Neuron (in vitro differentiated cells): ENCODE measurements at regions not wholly inside any gene's neighbourhood (a gene's known extent, or its start where the extent isn't known, plus 50 kb on each side); places are given as distances from the start of the nearest gene placed in this dataset.

Experiments used
- H2AFZ ChIP-seq: one replicate; pipeline ENCODE4 v1.6.1; 2013; ENCODE audit warnings: low read depth, mild to moderate bottlenecking, inconsistent platforms, low read length, moderate library complexity
- H3K27me3 ChIP-seq: one replicate; pipeline ENCODE4 v1.6.1; 2013; ENCODE audit warnings: low read length; ENCODE audit not compliant: insufficient read depth
- H3K36me3 ChIP-seq: one replicate; pipeline ENCODE4 v1.6.1; 2013; ENCODE audit warnings: low read length; ENCODE audit not compliant: insufficient read depth
- H3K4me1 ChIP-seq: one replicate; pipeline ENCODE4 v1.6.1; 2013; ENCODE audit warnings: low read length; ENCODE audit not compliant: insufficient read depth
- H3K4me3 ChIP-seq: 2 replicates; pipeline ENCODE4 v1.5.1; 2013; ENCODE audit warnings: mild to moderate bottlenecking, low read length, moderate library complexity
- H3K9me3 ChIP-seq: one replicate; pipeline ENCODE4 v1.6.1; 2013; ENCODE audit warnings: low read length

GRCh38 chr6:134523903-134524650 lies 206.2 kb upstream of the SGK1 start:
- H3K36me3 ChIP-seq, result no peaks in the 10 kb centered on the region
- no peak overlapping the region for H3K4me3 ChIP-seq
- H2AFZ ChIP-seq, result no peak overlapping the region
- H3K9me3 ChIP-seq, result no peaks in the 10 kb centered on the region
- peaks cover 6% of the 10 kb centered on the region for H3K4me1 ChIP-seq
- H3K27me3 ChIP-seq, result no peaks in the 10 kb centered on the region

GRCh38 chr6:134523051-134523450 lies 205.1 kb upstream of the SGK1 start:
- H2AFZ ChIP-seq, result no peak overlapping the region
- peaks cover 6% of the 10 kb centered on the region for H3K4me1 ChIP-seq
- H3K36me3 ChIP-seq, result no peaks in the 10 kb centered on the region
- H3K27me3 ChIP-seq, result no peaks in the 10 kb centered on the region
- H3K9me3 ChIP-seq, result no peaks in the 10 kb centered on the region
- H3K4me3 ChIP-seq, result no peak overlapping the region

GRCh38 chr6:134521116-134521501 lies 203.2 kb upstream of the SGK1 start:
- Histone ChIP-seq H2AFZ (no peak overlapping the region), H3K4me3 (no peak overlapping the region), H3K9me3 (no peaks in the 10 kb centered on the region), H3K36me3 (no peaks in the 10 kb centered on the region), H3K27me3 (no peaks in the 10 kb centered on the region), H3K4me1 (peaks cover 4% of the 10 kb centered on the region)

GRCh38 chr6:134520181-134521115 lies 202.5 kb upstream of the SGK1 start:
- no peaks in the 10 kb centered on the region for H3K9me3 ChIP-seq
- H3K4me1 ChIP-seq, result peaks cover 4% of the 10 kb centered on the region
- no peaks in the 10 kb centered on the region for H3K27me3 ChIP-seq
- no peak overlapping the region for H2AFZ ChIP-seq
- H3K36me3 ChIP-seq, result no peaks in the 10 kb centered on the region
- H3K4me3 ChIP-seq, result no peak overlapping the region

- Histone ChIP-seq H3K4me3 (no peak overlapping the region), H3K4me1 (peaks cover 4% of the 10 kb centered on the region), H2AFZ (no peak overlapping the region)
Observed at GRCh38 chr6:134519465-134519864, 201.6 kb upstream of the SGK1 start.

GRCh38 chr6:134517868-134518267 lies 200.0 kb upstream of the SGK1 start:
- no peak overlapping the region for H3K4me3 ChIP-seq
- H3K9me3 ChIP-seq, result no peaks in the 10 kb centered on the region
- H2AFZ ChIP-seq, result no peak overlapping the region
- peaks cover 4% of the 10 kb centered on the region for H3K4me1 ChIP-seq
- no peaks in the 10 kb centered on the region for H3K27me3 ChIP-seq
- H3K36me3 ChIP-seq, result no peaks in the 10 kb centered on the region

More at GRCh38 chr6:134519465-134519864, 201.6 kb upstream of the SGK1 start:
- Histone ChIP-seq H3K27me3 (no peaks in the 10 kb centered on the region), H3K9me3 (no peaks in the 10 kb centered on the region), H3K36me3 (no peaks in the 10 kb centered on the region)

DNA sequence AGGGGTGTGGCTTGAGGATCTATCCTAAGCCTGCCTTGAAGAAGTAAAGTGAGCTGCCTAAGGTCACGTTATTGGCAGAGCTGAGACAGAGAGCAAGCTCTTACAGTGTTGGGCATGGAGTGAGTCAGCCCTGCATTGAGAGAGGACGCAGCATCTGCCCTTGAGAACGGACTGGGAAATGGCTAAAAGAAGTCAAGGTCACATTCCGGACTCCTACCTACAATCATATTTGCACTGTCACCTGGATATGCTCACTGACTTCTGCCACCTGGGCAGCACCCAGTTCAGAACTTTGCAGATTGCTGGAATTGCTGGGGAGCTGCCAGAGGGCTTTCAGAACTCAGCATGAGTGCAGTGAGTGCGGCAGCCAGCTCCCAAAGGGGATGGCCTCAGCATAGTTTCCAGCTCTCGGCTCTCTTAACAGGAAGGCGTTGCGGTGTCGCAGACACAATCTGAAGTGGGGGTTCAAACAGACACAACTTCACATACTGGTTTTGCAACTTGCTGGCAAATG lies 199.3 kb upstream of the SGK1 start:
- Histone ChIP-seq H3K4me1 (peaks cover 4% of the 10 kb centered on the region), H2AFZ (no peak overlapping the region), H3K4me3 (no peak overlapping the region), H3K36me3 (no peaks in the 10 kb centered on the region), H3K27me3 (no peaks in the 10 kb centered on the region), H3K9me3 (no peaks in the 10 kb centered on the region)

GRCh38 chr6:134516582-134516981 lies 198.7 kb upstream of the SGK1 start:
- H3K4me1 ChIP-seq, result peaks cover 4% of the 10 kb centered on the region
- no peaks in the 10 kb centered on the region for H3K9me3 ChIP-seq
- no peak overlapping the region for H3K4me3 ChIP-seq
- no peaks in the 10 kb centered on the region for H3K36me3 ChIP-seq
- no peak overlapping the region for H2AFZ ChIP-seq
- no peaks in the 10 kb centered on the region for H3K27me3 ChIP-seq

DNA sequence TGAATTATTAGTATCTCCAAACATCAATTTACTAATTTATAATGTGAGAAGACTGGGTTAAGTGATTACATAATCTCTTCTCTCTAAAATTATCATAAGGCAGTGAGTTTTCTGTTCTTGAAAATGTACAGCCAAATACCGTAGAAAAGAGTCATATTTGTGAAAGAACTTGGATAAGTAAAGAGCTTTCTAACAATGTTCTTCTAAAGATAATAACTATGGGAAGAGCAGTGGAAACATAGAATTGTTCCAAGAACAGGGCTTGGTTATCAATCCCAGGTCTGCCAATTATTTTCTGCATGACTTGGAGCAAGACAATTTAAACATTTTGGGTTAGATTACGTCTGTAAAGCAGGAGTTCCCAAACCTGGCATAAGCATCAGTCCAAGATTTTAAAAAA lies 198.1 kb upstream of the SGK1 start:
- H3K9me3 ChIP-seq, result no peaks in the 10 kb centered on the region
- no peak overlapping the region for H2AFZ ChIP-seq
- no peaks in the 10 kb centered on the region for H3K36me3 ChIP-seq
- no peak overlapping the region for H3K4me3 ChIP-seq
- peaks cover 4% of the 10 kb centered on the region for H3K4me1 ChIP-seq
- no peaks in the 10 kb centered on the region for H3K27me3 ChIP-seq

- Histone ChIP-seq H2AFZ (no peak overlapping the region), H3K27me3 (no peaks in the 10 kb centered on the region), H3K36me3 (no peaks in the 10 kb centered on the region), H3K9me3 (no peaks in the 10 kb centered on the region), H3K4me3 (no peak overlapping the region), H3K4me1 (peaks cover 4% of the 10 kb centered on the region)
Observed at GRCh38 chr6:134512981-134513391, 195.1 kb upstream of the SGK1 start.

- Histone ChIP-seq H3K27me3 (no peaks in the 10 kb centered on the region), H3K4me1 (peaks cover 2% of the 10 kb centered on the region)
Observed at GRCh38 chr6:134511984-134512683, 194.2 kb upstream of the SGK1 start.

GRCh38 chr6:134510920-134511319 lies 193.0 kb upstream of the SGK1 start:
- no peaks in the 10 kb centered on the region for H3K36me3 ChIP-seq
- no peak overlapping the region for H3K4me3 ChIP-seq
- no peaks in the 10 kb centered on the region for H3K27me3 ChIP-seq
- no peaks in the 10 kb centered on the region for H3K9me3 ChIP-seq
- H3K4me1 ChIP-seq, result no peaks in the 10 kb centered on the region
- no peak overlapping the region for H2AFZ ChIP-seq

More at GRCh38 chr6:134511984-134512683, 194.2 kb upstream of the SGK1 start:
- H3K36me3 ChIP-seq, result no peaks in the 10 kb centered on the region
- no peak overlapping the region for H3K4me3 ChIP-seq
- no peaks in the 10 kb centered on the region for H3K9me3 ChIP-seq
- H2AFZ ChIP-seq, result no peak overlapping the region

DNA sequence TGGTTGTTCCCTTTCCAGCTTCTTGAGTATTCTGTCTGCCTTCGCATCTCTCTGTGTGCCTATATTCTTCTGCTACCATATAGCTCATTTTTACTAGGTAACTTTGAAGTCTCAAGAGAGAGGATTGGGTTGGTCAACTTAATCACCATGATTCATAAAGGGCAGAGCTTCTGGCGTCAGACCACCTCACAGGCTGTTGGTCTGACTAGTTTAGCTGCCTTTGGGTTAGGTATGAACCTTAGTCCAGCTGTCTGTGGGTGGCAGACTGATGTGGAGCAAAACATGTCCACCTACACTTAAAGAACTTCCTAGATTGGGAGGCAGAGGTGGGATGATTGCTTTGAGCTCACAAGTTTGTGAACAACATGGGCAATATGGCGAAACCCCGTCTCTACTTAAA lies 192.2 kb upstream of the SGK1 start:
- Histone ChIP-seq H3K4me3 (no peak overlapping the region), H2AFZ (no peak overlapping the region), H3K27me3 (no peaks in the 10 kb centered on the region), H3K9me3 (no peaks in the 10 kb centered on the region), H3K4me1 (no peaks in the 10 kb centered on the region), H3K36me3 (no peaks in the 10 kb centered on the region)
